PFSK-1 (cell line): ENCODE measurements at regions not wholly inside any gene's neighbourhood (a gene's known extent, or its start where the extent isn't known, plus 50 kb on each side); places are given as distances from the start of the nearest gene placed in this dataset.

Experiments
- POLR2AphosphoS5 ChIP-seq: IDR thresholded peaks from 2 replicates; pipeline ENCODE4 v1.6.1; 2012; ENCODE audit warnings: low read depth, mild to moderate bottlenecking, control low read depth, low read length, moderate library complexity
- TAF1 ChIP-seq: IDR thresholded peaks from 2 replicates; pipeline ENCODE4 v1.6.1; 2012; ENCODE audit warnings: low read length, control low read depth, borderline replicate concordance; ENCODE audit not compliant: insufficient read depth
- TF ChIP-seq, protein P1 (sequence below), 2 experiments: IDR thresholded peaks; 2 replicates each; pipeline versions ENCODE4 v1.6.1 to v1.8.0; 2011 to 2012; ENCODE audit warnings: low read depth in 2 of 2, low read length in 2 of 2, control low read depth in 1 of 2, inconsistent platforms in 1 of 2, mild to moderate bottlenecking in 1 of 2, moderate library complexity in 1 of 2; ENCODE audit not compliant: insufficient read depth in 1 of 2

DNA sequence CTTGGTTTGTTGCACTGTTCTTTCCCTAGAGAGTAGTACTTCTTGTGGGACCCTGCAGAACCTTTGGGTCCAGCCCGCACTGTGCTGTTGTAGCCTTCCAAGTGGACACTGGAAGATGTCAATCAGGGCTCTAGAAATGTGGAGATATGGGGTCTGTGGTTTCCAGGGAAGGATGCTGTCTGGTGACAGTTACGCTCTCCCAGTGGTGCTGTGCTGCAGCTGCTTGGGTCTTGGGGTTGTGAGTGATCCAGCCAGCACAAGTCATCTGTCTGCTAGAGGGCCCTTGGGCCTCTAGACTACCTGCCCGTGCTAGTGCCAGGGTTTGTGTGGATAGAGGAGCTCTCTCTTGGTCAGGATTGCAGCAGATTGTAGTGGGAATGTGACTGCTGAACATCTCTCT, 484.5 kb downstream of the DMAC1 start:
- no peak for TF ChIP-seq TAF1
- TF ChIP-seq, protein P1, sequence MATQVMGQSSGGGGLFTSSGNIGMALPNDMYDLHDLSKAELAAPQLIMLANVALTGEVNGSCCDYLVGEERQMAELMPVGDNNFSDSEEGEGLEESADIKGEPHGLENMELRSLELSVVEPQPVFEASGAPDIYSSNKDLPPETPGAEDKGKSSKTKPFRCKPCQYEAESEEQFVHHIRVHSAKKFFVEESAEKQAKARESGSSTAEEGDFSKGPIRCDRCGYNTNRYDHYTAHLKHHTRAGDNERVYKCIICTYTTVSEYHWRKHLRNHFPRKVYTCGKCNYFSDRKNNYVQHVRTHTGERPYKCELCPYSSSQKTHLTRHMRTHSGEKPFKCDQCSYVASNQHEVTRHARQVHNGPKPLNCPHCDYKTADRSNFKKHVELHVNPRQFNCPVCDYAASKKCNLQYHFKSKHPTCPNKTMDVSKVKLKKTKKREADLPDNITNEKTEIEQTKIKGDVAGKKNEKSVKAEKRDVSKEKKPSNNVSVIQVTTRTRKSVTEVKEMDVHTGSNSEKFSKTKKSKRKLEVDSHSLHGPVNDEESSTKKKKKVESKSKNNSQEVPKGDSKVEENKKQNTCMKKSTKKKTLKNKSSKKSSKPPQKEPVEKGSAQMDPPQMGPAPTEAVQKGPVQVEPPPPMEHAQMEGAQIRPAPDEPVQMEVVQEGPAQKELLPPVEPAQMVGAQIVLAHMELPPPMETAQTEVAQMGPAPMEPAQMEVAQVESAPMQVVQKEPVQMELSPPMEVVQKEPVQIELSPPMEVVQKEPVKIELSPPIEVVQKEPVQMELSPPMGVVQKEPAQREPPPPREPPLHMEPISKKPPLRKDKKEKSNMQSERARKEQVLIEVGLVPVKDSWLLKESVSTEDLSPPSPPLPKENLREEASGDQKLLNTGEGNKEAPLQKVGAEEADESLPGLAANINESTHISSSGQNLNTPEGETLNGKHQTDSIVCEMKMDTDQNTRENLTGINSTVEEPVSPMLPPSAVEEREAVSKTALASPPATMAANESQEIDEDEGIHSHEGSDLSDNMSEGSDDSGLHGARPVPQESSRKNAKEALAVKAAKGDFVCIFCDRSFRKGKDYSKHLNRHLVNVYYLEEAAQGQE (IDR thresholded peaks at IDR 0.05; ENCODE audit: insufficient read depth in 1 of 2, low read depth in 2 of 2, low read length in 2 of 2): no peak
- TF ChIP-seq POLR2AphosphoS5: no peak
